Stimulated activated naive CD8-positive, alpha-beta T cell treated with anti-CD3 and anti-CD28 coated beads, Interleukin-15, Interleukin-2, amounts not matched to agents 100 U/mL and 50 U/mL, for 24 hours (primary cell): ENCODE measurements at regions not wholly inside any gene's neighbourhood (a gene's known extent, or its start where the extent isn't known, plus 50 kb on each side); places are given as distances from the start of the nearest gene placed in this dataset.
"Not testable (repeated sequence)": the region's sequence is repeated elsewhere in the genome, so short reads cannot be mapped to it uniquely, and the experiment has no call there.

Experiments used
- ATAC-seq: fragments of 150-1000 bp; cut with Tn5 transposase; one replicate; pipeline ENCODE4 v1.10.0; 2021
- DNase-seq: peaks from one replicate; pipeline ENCODE4 v3.0.0; 2021

DNA sequence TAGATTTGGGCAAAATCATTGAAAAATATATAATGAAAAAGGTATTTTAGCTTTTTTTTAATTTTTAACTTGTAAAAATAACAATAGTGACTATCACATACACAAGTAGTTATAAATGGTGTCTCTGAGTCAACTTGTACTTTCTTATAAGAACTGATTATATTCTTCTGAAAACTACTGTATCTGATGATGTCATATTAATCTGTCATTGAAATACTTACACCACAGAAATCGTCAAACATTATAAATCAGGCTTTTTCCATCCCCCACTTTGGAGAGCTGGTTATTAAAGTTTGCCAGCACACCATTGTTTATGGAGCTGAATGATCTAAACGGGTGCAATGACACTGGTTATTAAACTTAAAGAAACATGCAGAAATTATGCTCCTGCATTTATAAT, 1259.6 kb upstream of the CNTN5 start:
- no peak for DNase-seq
- no peak for ATAC-seq

- no peak for DNase-seq
- no peak for ATAC-seq
Observed at GRCh38 chr11:97764193-97764592, 1256.6 kb upstream of the CNTN5 start.

GRCh38 chr11:97764605-97765004, 1256.1 kb upstream of the CNTN5 start:
- ATAC-seq (no peak), DNase-seq (no peak)

DNA sequence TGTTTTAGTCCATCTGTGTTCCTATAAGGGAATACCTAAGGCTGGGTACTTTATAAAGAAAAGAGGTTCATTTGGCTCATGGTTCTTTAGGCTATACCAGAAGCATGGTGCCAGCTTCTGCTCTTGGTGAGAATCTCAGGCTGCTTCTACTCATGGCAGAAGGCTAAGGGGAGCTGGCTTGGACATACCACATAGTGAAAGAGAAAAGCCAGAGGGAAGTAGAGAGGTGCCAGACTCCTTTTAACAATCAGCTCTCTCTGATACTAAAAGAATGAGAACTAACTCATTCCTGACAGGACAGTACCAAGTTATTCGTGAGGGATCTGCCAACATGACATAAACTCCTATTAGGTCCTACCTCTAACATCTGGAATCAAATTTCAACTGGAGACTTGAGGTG, 1250.2 kb upstream of the CNTN5 start:
- DNase-seq, result no peak
- ATAC-seq, result no peak

GRCh38 chr11:97772705-97773104, 1248.0 kb upstream of the CNTN5 start:
- no peak for DNase-seq
- no peak for ATAC-seq

GRCh38 chr11:97784388-97784787, 1236.4 kb upstream of the CNTN5 start:
- DNase-seq, ATAC-seq: not testable (repeated sequence)

DNA sequence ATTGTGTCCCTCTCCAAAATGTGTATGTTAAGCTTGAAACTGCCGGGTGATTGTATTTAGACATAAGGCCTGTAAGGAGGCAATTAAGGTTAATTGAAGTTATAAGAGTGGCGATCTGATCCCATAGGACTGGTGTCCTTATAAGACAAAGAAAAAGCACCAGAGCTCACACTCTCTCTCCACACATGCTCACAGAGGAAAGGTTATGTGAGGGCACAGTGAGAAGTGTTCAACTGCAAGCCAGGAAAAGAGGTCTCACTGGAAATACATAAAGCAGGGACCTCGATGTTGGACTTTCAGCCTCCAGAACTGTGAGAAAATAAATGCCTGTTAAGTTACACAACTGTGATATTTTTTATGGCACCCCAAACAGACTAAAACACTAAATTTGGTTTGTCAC, 1233.8 kb upstream of the CNTN5 start:
- ATAC-seq (no peak), DNase-seq (no peak)

GRCh38 chr11:97794876-97795275, 1225.9 kb upstream of the CNTN5 start:
- ATAC-seq, result no peak
- no peak for DNase-seq

DNA sequence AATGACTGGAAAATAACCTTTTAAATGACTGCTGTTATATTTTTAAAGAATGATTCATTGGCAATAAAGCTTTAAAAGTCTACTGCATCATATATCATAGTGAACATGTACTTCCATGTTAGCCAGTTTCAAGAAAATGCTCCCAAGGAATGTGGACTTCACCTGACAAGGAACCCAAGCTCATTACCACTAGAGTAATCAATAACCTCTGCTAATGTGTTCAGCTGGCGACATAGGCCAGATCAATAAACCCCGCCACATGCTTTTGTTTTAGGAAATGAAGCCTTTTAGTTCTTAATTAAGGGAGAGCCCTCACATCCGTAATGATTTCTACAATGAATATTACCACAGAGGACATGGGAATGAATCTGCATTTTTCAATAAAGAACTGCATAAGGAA, 1219.9 kb upstream of the CNTN5 start:
- DNase-seq (no peak), ATAC-seq (no peak)

GRCh38 chr11:97814325-97814959, 1206.3 kb upstream of the CNTN5 start:
- DNase-seq (no peak), ATAC-seq (no peak)

- DNase-seq, result no peak
- no peak for ATAC-seq
Observed at GRCh38 chr11:97815667-97816066, 1205.1 kb upstream of the CNTN5 start.

GRCh38 chr11:97832451-97832850, 1188.3 kb upstream of the CNTN5 start:
- DNase-seq (no peak), ATAC-seq (no peak)

DNA sequence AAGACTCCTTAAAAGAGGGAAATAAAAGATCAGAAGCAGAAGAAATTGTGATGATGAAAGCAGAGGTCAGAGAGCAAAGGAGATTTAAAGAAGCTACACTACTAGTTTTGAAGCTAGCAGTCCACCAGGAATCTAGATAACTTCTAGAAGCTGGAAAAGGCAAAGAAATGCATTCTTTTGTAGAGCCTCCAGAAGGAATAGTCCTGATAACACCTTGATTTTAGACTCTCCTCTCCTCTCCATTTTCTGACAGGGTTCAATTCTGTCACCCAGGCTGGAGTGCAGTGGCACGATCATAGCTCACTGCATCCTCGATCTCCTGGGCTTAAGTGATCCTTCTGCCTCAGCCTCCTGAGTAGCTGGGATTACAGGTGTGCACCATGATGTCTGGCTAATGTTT, 1187.3 kb upstream of the CNTN5 start:
- DNase-seq, result no peak
- ATAC-seq, result no peak

- no peak for ATAC-seq
- no peak for DNase-seq
Observed at GRCh38 chr11:97844016-97844415, 1176.7 kb upstream of the CNTN5 start.

GRCh38 chr11:97847730-97848129, 1173.0 kb upstream of the CNTN5 start:
- DNase-seq (no peak), ATAC-seq (no peak)

DNA sequence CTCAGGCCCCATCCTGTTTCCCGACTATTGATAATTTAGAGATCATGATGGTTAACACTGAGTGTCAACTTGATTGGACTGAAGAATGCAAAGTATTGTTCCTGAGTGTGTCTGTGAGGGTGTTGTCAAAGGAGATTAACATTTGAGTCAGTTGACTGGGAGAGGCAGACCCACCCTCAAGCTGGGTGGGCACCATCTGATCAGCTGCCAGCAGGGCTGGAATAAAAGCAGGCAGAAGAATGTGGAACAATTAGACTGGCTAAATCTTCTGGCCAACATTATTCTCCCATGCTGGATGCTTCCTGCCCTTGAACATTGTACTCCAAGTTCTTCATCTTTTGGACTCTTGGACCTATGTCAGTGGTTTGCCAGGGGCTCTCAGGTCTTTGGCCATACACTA, 1170.0 kb upstream of the CNTN5 start:
- no peak for ATAC-seq
- no peak for DNase-seq

DNA sequence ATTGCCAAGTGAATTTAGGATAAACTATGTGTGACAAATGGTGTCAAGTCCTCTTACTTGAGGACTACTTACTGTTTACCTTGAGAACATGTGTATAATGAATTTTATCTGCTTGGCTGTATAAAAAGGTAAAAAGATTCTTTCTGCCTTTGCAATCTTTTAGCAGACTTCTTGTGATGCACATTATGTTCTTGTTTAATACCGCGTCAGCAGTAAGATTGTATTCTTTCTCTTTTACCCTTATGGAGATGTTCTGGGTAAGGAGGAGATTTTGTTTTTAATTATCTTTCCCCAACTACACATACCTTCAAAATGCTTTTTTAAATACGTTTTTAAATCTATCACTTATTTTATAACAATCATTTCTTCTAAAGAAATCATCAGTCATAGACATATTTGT, 1166.4 kb upstream of the CNTN5 start:
- no peak for DNase-seq
- no peak for ATAC-seq

DNA sequence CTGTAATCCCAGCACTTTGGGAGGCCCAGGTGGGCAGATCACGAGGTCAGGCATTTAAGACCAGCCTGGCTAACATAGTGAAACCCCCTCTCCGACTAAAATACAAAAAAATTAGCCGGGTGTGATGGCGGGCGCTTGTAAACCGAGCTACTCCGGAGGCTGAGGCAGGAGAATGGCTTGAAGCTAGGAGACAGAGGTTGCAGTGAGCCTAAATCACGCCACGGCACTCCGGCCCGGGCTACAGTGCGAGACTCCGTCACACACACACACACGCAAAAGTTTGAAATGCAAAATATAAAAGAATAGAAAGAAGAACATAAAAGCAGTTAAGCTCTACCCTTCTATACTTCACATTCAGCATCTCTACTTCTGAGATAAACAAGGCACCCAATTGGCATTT, 1165.9 kb upstream of the CNTN5 start:
- DNase-seq (no peak), ATAC-seq (no peak)

- no peak for ATAC-seq
Observed at GRCh38 chr11:97856666-97857065, 1164.1 kb upstream of the CNTN5 start.

GRCh38 chr11:97860237-97860636, 1160.5 kb upstream of the CNTN5 start:
- no peak for ATAC-seq
- DNase-seq, result no peak

More at GRCh38 chr11:97856666-97857065, 1164.1 kb upstream of the CNTN5 start:
- no peak for DNase-seq

GRCh38 chr11:97862021-97862420, 1158.7 kb upstream of the CNTN5 start:
- ATAC-seq (no peak), DNase-seq (no peak)

- DNase-seq, result no peak
- no peak for ATAC-seq
Observed at GRCh38 chr11:97865424-97866012, 1155.2 kb upstream of the CNTN5 start.

- ATAC-seq (no peak), DNase-seq (no peak)
Observed at GRCh38 chr11:97871816-97872215, 1148.9 kb upstream of the CNTN5 start.

GRCh38 chr11:97880209-97880608, 1140.5 kb upstream of the CNTN5 start:
- no peak for DNase-seq
- ATAC-seq, result no peak
